ENCODE measurements at regions not wholly inside any gene's neighbourhood (a gene's known extent, or its start where the extent isn't known, plus 50 kb on each side); places are given as distances from the start of the nearest gene placed in this dataset.
"Not testable (repeated sequence)": the region's sequence is repeated elsewhere in the genome, so short reads cannot be mapped to it uniquely, and the experiment has no call there.

DNA sequence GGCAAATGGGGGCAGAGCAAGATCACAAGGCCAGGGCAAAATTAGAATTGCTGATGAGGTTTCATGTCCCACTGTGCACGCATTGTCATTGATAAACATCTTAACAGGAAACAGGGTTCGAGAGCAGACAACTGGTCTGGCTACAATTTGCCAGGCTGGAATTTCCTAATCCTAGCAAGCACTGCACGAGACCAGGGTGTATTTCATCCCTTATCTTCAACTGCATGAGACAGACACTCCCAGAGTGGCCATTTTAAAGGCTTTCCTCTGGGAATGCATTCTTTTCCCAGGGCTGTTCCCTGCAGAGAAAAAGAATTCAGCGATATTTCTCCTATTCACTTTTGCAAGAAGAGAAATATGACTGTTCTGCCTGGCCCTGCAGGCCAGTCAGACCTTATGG lies 75.8 kb upstream of the C4orf54 start:
- CTCF ChIA-PET; H3K9me3 Mint-ChIP-seq; H3K27ac Mint-ChIP-seq; DNase-seq; POLR2A ChIA-PET; H3K36me3 Mint-ChIP-seq (ENCODE audit: low read depth); H3K4me3 Mint-ChIP-seq; H3K4me1 Mint-ChIP-seq; H3K27me3 Mint-ChIP-seq: not testable (repeated sequence)

DNA sequence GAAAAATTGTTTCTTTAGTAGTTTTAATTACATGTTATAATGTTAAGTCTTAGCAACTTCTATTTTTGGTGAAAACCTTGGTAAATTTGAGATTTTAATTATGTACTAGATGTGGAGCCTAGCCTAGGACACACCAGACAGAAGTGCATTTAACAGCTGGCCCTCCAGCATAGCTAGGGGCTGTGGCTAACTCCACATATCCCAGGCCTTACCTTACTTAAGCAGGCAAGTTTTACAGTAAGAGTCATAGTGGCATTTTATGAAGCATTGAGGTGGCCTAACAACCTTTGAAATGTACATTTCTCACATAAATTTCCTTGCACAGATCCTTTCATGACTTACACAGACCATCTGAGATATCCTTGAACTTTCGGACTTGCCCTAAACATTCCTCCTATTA lies 71.6 kb upstream of the C4orf54 start:
- Mint-ChIP-seq H3K27ac (no peak overlapping the region), H3K4me3 (no peak overlapping the region), H3K9me3 (no peaks in the 10 kb centered on the region), H3K27me3 (peaks cover 2% of the 10 kb centered on the region), H3K4me1 (no peaks in the 10 kb centered on the region), H3K36me3 (ENCODE audit: low read depth) (no peaks in the 10 kb centered on the region)
- DNase-seq, result no peak
- POLR2A ChIA-PET, result no interaction called here
- CTCF ChIA-PET, result no interaction called here

DNA sequence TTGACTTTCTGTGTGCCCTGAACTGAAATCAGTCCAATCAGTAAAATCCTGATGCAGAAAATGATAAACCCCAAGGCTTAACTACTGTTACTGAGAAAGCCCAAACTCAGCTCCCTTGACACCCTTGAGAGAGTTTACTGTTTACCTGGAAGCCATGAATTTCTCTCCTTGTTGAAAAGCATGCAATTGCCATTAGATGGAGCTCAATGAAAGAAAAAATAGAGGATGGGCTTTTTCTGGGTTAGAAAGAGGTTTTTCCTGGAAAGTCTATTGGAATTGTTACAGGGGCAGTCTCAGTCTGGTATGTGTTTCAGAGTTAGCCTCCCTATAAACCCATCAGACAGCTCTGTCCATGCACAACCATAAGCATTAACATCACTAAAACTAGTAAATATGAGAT lies 66.4 kb upstream of the C4orf54 start:
- no peaks in the 10 kb centered on the region for H3K4me1 Mint-ChIP-seq
- no peak overlapping the region for H3K4me3 Mint-ChIP-seq
- H3K9me3 Mint-ChIP-seq, result no peaks in the 10 kb centered on the region
- no peak overlapping the region for H3K27ac Mint-ChIP-seq
- ChIA-PET CTCF (interaction anchor here (1.4 kb wide), 1 partner anchor 10 kb away, joined by 4 read pairs; no protein-coding TSS in a partner anchor), POLR2A (no interaction called here)
- peaks cover 2% of the 10 kb centered on the region for H3K27me3 Mint-ChIP-seq
- no peak for DNase-seq
- H3K36me3 Mint-ChIP-seq (ENCODE audit: low read depth), result no peaks in the 10 kb centered on the region

DNA sequence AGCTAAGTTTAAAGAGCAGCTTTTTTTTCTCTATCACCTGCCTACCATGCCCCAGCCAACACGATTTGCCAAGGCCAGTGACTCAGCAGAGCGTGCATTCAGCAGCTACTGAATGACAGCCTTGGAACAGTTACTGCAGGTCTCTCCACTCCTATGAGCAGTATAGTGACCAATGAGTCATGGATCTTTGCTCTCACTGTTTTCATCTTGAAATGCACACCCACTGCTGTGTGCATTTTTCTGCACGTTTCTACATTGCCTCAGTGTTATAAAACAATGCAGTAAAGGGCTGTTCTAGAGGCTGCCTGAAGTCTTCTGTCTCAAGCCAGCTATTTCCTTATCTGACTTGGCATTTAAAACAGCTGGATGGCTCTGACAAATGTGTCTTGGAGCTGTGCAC lies 66.0 kb upstream of the C4orf54 start:
- DNase-seq, result no peak
- no peak overlapping the region for H3K4me3 Mint-ChIP-seq

DNA sequence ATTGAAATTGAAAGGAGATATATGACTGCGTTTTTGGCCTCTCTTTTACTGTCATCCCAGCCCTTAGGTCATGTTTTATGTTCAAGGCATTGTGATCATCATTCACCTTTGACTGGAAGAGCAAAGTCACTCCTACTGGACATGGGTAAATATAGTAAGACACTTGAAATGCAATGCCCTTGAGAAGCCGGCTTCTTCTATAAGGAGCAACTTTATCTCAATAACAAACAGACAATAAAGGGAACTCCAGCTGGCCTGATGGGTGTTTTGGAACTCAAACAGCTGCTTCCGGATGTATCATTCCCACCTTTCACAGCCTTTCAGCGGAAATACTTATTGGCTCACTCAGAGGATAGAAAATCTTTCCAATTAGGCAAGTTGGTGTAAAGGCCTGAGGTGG lies 65.1 kb upstream of the C4orf54 start:
- H3K4me1 Mint-ChIP-seq, result no peaks in the 10 kb centered on the region
- ChIA-PET POLR2A (no interaction called here), CTCF (no interaction called here)
- H3K27me3 Mint-ChIP-seq, result peaks cover 2% of the 10 kb centered on the region
- no peak overlapping the region for H3K4me3 Mint-ChIP-seq
- DNase-seq, result no peak
- H3K9me3 Mint-ChIP-seq, result no peaks in the 10 kb centered on the region
- no peaks in the 10 kb centered on the region for H3K36me3 Mint-ChIP-seq (ENCODE audit: low read depth)
- no peak overlapping the region for H3K27ac Mint-ChIP-seq

More for the DNA sequence above, 66.0 kb upstream of the C4orf54 start:
- H3K36me3 Mint-ChIP-seq (ENCODE audit: low read depth), result no peaks in the 10 kb centered on the region
- no peaks in the 10 kb centered on the region for H3K4me1 Mint-ChIP-seq
- H3K27ac Mint-ChIP-seq, result no peak overlapping the region
- no peaks in the 10 kb centered on the region for H3K9me3 Mint-ChIP-seq
- ChIA-PET POLR2A (no interaction called here), CTCF (interaction anchor here (1.4 kb wide), 1 partner anchor 9 kb away, joined by 4 read pairs; no protein-coding TSS in a partner anchor)
- peaks cover 2% of the 10 kb centered on the region for H3K27me3 Mint-ChIP-seq

DNA sequence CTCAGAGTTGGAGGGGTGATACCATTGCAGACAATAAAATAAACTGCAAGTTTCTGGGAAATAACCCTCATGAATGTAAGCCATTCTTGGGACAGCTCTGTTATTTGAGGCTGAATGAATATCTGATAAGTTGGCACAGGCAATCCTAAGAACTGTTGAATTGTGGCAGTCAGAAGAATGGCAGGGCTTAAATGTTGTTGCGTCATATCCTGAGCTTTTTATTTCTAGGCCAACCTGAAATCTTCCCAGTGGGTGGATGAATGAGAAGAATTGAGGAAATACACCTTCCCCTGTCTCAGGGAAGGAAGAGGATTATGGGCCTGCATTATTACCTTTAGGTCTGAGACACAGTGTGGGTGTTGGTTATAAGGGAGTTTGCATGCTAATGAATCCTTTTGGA lies 64.4 kb upstream of the C4orf54 start:
- DNase-seq, result no peak
- Mint-ChIP-seq H3K27me3 (peaks cover 2% of the 10 kb centered on the region), H3K4me3 (no peak overlapping the region), H3K36me3 (ENCODE audit: low read depth) (no peaks in the 10 kb centered on the region), H3K9me3 (no peaks in the 10 kb centered on the region), H3K4me1 (no peaks in the 10 kb centered on the region), H3K27ac (no peak overlapping the region)
- ChIA-PET POLR2A (no interaction called here), CTCF (no interaction called here)

DNA sequence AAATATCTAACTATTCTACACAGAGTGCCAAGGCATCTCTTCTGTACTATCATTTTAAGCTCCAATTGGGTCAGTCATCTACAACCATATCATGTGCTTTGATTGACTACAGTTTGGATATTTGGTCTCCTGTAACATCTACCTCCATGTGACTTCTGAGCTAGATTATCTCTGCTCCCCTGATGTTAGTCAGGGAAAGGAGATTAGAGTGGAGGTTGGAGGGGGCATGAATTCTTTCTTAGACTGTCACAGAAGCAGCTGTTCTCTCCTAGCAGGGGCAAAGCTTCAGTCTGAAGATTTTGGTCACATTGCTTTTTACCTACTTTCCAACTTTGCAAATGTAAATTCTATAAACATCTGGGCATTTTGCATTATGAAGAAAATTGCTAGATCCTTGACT lies 62.6 kb upstream of the C4orf54 start:
- CTCF ChIA-PET, result interaction anchor here (0.5 kb wide), 1 partner anchor 12 kb away, joined by 3 read pairs; no protein-coding TSS in a partner anchor
- no peaks in the 10 kb centered on the region for H3K36me3 Mint-ChIP-seq (ENCODE audit: low read depth)
- no peaks in the 10 kb centered on the region for H3K9me3 Mint-ChIP-seq
- no peak for DNase-seq
- no peak overlapping the region for H3K27ac Mint-ChIP-seq
- no peaks in the 10 kb centered on the region for H3K27me3 Mint-ChIP-seq
- no peak overlapping the region for H3K4me3 Mint-ChIP-seq
- H3K4me1 Mint-ChIP-seq, result no peaks in the 10 kb centered on the region
- POLR2A ChIA-PET, result no interaction called here

DNA sequence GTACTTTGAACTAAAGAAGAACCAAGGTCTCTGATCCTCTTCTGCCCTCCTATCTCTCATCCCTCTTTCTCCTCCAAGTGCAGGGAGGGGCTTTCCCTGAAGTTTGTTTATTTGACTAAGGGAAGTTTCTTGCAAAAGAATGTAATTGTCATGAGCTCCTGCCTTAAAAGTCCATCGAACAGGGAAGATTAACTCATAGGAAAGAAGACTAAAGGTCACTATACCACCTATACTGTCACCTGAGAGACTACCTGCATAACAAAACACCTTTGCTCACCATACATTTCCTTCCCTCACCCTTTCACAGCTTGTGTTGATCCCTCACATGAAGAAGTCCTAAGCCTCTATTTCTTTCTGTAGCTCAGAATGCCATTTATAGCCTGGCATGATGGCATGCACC lies 59.4 kb upstream of the C4orf54 start:
- Mint-ChIP-seq H3K4me1 (no peaks in the 10 kb centered on the region), H3K27ac (no peak overlapping the region), H3K27me3 (no peaks in the 10 kb centered on the region), H3K9me3 (no peaks in the 10 kb centered on the region), H3K4me3 (no peak overlapping the region), H3K36me3 (ENCODE audit: low read depth) (no peaks in the 10 kb centered on the region)
- DNase-seq, result no peak
- ChIA-PET POLR2A (no interaction called here), CTCF (no interaction called here)

DNA sequence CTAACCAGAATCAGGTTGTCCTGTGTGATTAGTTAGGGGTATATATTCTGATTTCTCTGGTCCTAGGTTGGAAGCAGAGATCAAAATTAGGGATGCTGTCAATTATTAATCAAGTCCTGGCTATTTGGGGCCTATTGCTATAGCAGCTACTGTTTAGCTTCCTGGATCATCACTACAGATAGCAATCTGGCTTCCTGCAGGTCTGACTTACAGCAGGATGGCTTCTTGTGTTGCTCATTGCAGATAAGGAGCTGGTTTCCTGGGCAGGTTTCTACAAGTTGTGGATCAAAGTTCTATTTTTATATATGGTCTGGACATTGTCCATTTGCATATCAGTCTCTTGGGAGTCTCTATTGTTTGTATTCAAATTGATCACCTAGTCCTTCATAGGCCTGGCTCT lies 57.7 kb upstream of the C4orf54 start:
- CTCF ChIA-PET, result interaction anchor here (0.7 to 1.9 kb wide), 2 partner anchors 9 to 11 kb away, joined by 3 to 4 read pairs; no protein-coding TSS in a partner anchor

DNA sequence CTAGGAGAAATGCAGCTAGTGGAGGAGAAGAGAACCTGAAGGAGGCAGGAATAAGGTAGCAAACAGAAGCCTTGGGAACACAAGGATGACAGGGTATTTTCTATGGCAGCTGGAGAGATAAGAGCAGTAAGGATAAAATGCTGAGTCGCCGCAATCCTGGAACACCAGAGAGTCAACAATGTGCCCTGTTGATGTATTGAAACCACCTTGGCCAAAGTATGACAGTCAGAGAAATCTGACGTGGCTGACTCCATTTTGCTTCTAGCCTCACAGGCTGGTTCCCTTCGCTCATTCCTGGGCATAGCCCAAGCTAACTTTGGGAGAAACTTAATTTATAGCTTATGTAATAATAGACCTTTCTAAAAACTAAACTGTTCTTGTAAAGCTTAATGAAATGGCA lies 56.6 kb upstream of the C4orf54 start:
- ChIA-PET POLR2A (no interaction called here), CTCF (interaction anchor here (1.9 kb wide), 1 partner anchor 10 kb away, joined by 4 read pairs; no protein-coding TSS in a partner anchor)
- Mint-ChIP-seq H3K27me3 (peaks cover 3% of the 10 kb centered on the region), H3K27ac (no peak overlapping the region), H3K36me3 (ENCODE audit: low read depth) (no peaks in the 10 kb centered on the region), H3K4me3 (no peak overlapping the region), H3K9me3 (no peaks in the 10 kb centered on the region), H3K4me1 (no peaks in the 10 kb centered on the region)
- no peak for DNase-seq

More for the DNA sequence above, 57.7 kb upstream of the C4orf54 start:
- Mint-ChIP-seq H3K9me3 (no peaks in the 10 kb centered on the region), H3K27ac (no peak overlapping the region), H3K36me3 (ENCODE audit: low read depth) (no peaks in the 10 kb centered on the region), H3K27me3 (peaks cover 2% of the 10 kb centered on the region), H3K4me3 (no peak overlapping the region), H3K4me1 (no peaks in the 10 kb centered on the region)
- no peak for DNase-seq
- POLR2A ChIA-PET, result no interaction called here

DNA sequence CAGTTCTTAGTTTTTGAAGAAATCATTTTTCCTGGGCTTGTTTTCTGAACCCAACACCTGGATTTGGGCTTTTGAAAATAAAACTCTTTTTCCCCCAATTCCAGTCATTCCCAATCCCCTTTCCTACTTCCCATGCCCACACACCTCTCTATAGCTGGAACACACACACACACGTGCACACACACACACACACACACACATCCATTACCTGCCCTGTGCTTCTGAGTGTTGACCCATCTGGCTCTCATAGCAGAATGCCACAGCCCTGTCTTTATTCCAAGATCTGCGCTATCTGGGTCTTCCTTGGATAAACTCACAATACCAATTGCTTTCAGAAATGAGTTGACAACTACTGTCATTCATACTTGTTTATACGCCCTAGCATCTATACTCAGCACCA lies 54.9 kb upstream of the C4orf54 start:
- H3K27me3 Mint-ChIP-seq, result peaks cover 8% of the 10 kb centered on the region
- POLR2A ChIA-PET, result no interaction called here
- H3K27ac Mint-ChIP-seq, result no peak overlapping the region
- CTCF ChIA-PET, result no interaction called here
- no peak for DNase-seq
- no peaks in the 10 kb centered on the region for H3K36me3 Mint-ChIP-seq (ENCODE audit: low read depth)
- H3K9me3 Mint-ChIP-seq, result no peaks in the 10 kb centered on the region
- no peaks in the 10 kb centered on the region for H3K4me1 Mint-ChIP-seq
- H3K4me3 Mint-ChIP-seq, result no peak overlapping the region

DNA sequence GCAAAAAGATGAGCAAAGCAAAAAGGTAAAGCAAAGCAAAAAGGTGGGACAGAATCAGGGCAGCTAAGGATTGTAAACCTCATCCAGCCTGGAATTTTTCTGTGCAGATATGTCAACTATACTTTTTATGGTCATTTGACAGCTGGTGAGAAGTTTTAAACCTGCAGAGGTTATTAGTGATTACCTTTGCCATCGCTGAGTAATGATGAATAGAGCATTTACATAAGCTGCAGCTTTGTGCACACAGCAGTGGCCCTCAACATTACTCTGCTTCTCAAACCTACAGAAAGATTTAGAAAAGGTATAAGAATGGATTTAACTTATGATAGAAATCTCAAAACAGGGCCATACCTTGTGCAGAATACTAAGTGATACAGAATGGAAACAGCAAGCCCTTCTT lies 54.5 kb upstream of the C4orf54 start:
- Mint-ChIP-seq H3K9me3 (no peaks in the 10 kb centered on the region), H3K4me1 (no peaks in the 10 kb centered on the region), H3K27ac (no peak overlapping the region), H3K4me3 (no peak overlapping the region), H3K36me3 (ENCODE audit: low read depth) (no peaks in the 10 kb centered on the region), H3K27me3 (peaks cover 8% of the 10 kb centered on the region)
- CTCF ChIA-PET, result no interaction called here
- POLR2A ChIA-PET, result no interaction called here
- DNase-seq, result no peak

DNA sequence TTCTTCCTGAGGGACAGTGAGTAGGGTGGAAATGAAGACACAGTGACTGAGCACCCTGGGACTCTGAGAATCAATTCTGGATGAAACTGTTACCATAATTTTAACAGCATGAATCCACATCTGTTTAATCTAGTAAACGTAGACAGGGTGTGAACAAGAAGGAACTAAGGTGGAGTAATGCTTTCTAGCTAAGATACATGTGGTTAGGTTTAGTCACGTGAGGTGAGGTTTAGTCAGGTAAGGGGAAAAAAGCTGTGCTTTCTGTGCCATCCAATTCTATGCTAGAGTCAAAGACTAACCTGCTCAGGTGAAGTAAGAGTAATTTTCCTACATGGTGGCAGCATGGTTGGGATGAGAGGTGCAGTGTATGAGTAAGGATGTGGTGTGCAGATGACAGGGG lies 54.0 kb upstream of the C4orf54 start:
- DNase-seq, result no peak
- no peak overlapping the region for H3K4me3 Mint-ChIP-seq
- no peaks in the 10 kb centered on the region for H3K9me3 Mint-ChIP-seq
- no peaks in the 10 kb centered on the region for H3K4me1 Mint-ChIP-seq
- CTCF ChIA-PET, result no interaction called here
- POLR2A ChIA-PET, result no interaction called here
- no peaks in the 10 kb centered on the region for H3K36me3 Mint-ChIP-seq (ENCODE audit: low read depth)
- no peak overlapping the region for H3K27ac Mint-ChIP-seq
- peaks cover 8% of the 10 kb centered on the region for H3K27me3 Mint-ChIP-seq

DNA sequence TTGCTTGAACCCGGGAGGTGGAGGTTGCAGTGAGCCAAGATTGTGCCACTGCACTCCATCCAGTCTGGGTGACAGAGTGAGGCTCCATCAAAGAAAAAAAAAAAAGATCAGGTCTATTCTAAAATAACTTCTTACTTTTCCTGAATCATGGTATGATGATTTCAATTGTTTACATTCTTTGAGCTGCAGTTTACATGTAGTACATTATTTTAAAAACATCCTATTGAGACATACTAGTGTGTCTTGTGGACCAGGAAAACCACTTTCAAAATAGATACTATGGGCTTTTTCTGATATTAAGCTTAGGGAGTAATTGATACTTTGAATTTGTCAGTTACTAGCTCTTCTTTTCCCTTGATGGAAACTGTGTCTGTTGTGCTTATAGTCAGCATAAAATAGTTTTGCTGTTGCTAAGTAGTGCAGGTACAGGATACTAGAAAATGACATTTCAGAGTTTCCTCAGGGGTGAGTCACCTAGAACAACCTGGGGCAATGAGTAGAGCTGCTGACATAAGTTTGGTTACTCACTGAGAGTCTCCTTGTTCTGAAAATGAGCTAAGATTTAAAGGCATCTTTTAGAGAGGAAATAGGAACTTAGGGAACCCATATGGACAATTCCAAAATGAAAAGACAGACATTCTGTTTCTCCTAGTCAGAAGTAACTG lies 53.2 kb upstream of the C4orf54 start:
- H3K4me1 Mint-ChIP-seq, result no peaks in the 10 kb centered on the region

More for the DNA sequence above, 53.2 kb upstream of the C4orf54 start:
- Mint-ChIP-seq H3K4me3 (no peak overlapping the region), H3K27ac (no peak overlapping the region), H3K36me3 (ENCODE audit: low read depth) (no peaks in the 10 kb centered on the region), H3K27me3 (peaks cover 8% of the 10 kb centered on the region), H3K9me3 (no peaks in the 10 kb centered on the region)
- CTCF ChIA-PET, result interaction anchor here (0.9 kb wide), 1 partner anchor 40 kb away, joined by 3 read pairs; no protein-coding TSS in a partner anchor
- POLR2A ChIA-PET, result no interaction called here
- no peak for DNase-seq
